ENCODE measurements at regions not wholly inside any gene's neighbourhood (a gene's known extent, or its start where the extent isn't known, plus 50 kb on each side); places are given as distances from the start of the nearest gene placed in this dataset.
"Not testable (repeated sequence)": the region's sequence is repeated elsewhere in the genome, so short reads cannot be mapped to it uniquely, and the experiment has no call there.

GRCh38 chr5:1659100-1659981 lies 135.6 kb upstream of the LPCAT1 start:
- ATAC-seq (no peak), DNase-seq (ENCODE audit: missing footprints) (no peak)
- intact Hi-C loops (cut with DNase I): no loop called here

GRCh38 chr5:1658665-1659064 lies 134.9 kb upstream of the LPCAT1 start:
- ATAC-seq (no peak), DNase-seq (ENCODE audit: missing footprints) (no peak)
- intact Hi-C loops (cut with DNase I): no loop called here

- no peak for DNase-seq (ENCODE audit: missing footprints)
- ATAC-seq: no peak
These were observed 133.5 kb upstream of the LPCAT1 start for GRCh38 chr5:1657161-1657741.

DNA sequence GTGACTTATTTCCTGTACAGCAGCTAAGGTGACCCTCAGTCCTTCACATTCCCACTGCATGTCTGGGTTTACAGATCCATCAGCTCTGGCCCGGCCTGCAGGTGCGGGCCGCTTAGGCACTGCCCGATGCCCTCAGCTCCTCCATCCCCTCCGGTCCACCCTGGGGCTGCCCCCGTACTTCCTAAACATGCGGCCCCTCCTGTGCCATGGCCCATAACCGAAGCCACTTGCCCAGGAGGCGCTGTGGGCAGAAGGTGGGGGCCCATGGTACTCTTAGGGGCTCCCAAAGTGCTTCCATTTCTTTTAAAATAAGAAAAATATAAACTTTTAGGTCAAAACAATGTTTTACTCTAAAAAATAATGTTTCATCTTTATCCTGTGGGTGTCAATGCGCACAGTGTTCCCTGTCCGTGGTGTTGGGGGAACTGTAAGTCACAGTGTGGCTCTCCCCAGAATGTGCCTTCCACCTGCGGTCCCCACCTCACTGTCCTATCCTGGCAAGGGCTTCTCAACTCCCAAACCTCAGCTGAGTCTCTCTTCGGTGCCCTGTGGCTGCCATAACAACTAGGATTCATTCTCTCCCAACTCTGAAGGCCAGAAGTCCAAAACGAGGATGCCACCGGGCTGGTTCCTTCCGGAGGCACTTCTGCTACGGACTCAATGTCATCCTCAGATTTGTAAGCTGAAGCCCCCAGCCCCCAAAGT lies 132.7 kb upstream of the LPCAT1 start:
- intact Hi-C loops (cut with DNase I): no loop called here
- ATAC-seq (no peak), DNase-seq (ENCODE audit: missing footprints) (no peak)

More at GRCh38 chr5:1657161-1657741, 133.5 kb upstream of the LPCAT1 start:
- intact Hi-C loops (cut with DNase I): no loop called here

DNA sequence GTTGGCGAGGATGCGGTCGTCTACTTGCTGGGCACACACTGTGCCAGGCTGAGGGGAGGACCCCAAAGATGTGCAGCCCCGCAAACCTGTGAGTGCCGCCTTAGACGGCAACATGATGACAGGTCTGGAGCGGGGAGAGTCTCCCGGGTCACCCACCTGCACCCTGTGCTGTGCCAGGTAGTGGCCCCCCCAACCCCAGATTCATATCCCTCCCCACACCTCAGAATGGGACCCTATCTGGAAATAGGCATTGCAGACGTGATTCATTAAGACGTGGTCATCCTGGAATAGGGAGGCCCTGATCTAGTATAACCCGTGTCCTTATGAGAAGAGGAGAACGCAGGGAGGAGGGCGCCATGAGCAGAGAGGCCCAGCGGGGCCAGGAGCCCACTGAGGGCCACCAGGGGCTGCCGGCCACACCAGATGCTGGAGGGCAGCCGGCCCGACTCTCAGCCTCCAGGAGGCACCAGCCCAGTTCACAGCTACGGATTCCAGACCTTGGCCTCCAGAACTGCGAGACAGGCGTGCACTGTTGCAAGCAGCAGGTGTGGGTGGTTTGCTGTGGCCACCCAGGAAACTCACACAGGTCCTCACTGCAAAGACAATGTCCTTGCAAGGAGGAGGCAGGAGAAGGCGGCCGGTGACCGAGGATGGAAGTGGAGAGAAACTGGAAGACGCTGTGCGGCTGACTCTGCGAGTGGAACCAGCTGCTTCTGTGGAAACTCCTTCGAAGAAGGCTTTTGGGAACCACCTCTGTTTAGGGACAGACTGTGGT lies 131.9 kb upstream of the LPCAT1 start:
- intact Hi-C loops (cut with DNase I): no loop called here
- ATAC-seq: no peak
- DNase-seq (ENCODE audit: missing footprints): no peak

GRCh38 chr5:1654786-1655495 lies 131.2 kb upstream of the LPCAT1 start:
- ATAC-seq (no peak), DNase-seq (ENCODE audit: missing footprints) (no peak)
- intact Hi-C loops (cut with DNase I): no loop called here

DNA sequence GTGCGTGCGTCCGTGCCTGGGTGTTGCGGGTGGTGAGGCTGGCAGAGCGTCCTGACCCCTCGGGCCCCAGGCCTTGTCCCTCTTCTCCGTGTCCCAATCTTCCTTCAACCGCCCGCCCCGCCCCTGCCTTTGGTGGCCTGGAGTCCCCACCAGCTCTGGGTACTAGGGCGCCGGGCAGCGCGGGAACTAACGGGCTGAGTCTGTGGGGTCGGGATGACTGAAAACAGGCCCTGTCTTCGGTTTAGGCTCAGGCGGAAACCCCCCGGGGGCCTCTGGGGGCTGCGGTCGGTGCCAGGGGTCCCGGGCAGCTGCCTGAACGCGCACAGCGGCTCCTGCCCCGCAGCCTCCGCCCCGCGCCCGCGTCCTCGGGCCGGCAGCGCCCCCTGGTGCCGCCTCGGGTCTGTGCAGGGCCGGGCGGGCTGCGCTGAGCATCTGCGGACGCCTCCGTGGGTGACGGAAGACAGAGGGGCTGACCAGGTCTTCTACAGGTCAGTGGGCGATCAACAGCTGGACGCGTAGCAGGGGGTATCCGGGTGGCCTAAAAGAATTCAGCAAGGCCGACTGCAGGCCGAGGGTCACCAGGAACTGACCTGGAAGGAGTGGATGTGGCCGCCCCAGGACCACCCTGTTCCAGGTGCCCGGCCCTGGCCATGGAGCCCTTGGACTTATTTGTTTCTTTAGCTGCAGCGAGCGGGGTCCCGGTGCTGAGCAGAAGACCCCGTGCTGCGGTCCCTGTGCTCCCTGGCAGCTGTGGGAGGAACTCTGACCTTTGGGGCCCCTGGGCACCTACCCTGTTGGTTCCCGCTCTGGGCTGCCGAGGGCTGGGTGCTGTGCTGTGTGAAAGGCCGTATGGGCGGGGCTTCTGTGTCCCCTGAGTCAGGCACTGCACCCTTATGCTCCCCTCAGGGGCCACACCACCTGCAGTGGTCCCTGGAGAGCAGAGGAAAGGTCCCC lies 130.2 kb upstream of the LPCAT1 start:
- intact Hi-C loops (cut with DNase I): not testable (repeated sequence)
- ATAC-seq: peak; percentile 89

GRCh38 chr5:1652873-1653697 lies 129.3 kb upstream of the LPCAT1 start:
- DNase-seq (ENCODE audit: missing footprints) (no peak), ATAC-seq (no peak)
- intact Hi-C loops (cut with DNase I): no loop called here

More for the DNA sequence above, 130.2 kb upstream of the LPCAT1 start:
- not testable (repeated sequence) for DNase-seq (ENCODE audit: missing footprints)

DNA sequence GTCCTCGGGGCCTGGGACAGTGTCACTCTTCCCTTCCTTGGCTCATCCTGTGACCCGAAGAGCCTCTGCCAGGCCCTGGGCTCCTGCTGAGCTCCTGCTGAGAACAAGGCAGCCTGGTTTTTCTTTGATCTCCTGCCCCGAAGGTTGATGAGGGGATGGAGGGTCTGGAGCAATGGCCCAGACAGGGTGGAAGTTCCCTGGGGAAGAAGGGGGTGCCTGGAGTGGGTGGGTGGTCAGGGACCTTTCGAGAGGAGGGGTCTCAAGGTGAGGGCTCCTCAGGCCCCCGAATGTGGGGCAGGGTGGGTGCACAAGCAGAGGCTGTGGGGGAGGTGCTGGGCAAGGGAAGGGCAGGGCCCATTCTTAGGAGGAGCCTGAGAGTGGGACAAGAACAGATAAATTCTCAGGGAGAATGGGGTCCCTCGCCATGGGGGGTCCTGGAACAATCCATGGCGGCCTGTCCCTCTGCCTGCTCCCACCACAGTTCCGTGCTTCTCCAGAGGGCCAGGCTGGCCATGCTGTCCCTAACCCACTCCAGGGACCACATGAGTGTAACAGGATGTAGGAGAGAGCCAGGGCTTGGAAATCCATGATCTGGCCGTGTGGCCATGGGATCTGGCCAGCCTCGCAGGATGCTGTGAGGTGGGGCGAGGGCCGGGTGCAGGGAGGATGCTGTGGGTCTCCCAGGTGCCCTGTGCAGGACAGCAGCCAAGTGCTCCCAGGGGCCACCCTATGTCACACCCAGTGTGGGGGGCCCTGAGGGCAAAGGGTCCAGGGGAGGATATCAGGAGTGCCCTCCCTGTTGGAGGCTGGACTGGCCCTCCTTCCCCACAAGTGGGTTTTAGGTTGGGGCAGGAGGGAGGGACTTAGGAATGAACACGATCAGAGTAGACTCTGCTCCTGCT lies 128.5 kb upstream of the LPCAT1 start:
- DNase-seq (ENCODE audit: missing footprints) (no peak), ATAC-seq (no peak)
- intact Hi-C loops (cut with DNase I): no loop called here

GRCh38 chr5:1651250-1651649 lies 127.5 kb upstream of the LPCAT1 start:
- ATAC-seq (no peak), DNase-seq (ENCODE audit: missing footprints) (no peak)
- intact Hi-C loops (cut with DNase I): no loop called here

DNA sequence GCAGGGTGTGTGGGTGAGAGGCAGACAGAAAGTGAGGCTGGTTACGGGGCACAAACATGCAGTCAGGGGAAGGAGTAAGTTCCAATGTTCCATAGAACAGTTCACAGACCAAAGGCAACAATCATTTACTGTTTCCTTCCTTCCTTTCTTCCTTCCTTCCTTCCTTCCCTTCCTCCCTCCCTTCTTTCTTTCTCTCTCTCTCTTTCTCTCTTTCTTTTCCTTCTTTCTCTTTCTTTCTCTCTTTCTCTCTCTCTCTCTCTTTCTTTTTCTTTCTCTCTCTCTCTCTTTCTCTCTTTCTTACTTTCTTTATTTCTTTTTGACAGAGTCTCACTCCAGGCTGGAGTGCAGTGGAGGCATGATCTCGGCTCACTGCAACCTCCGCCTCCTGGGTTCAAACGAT lies 125.8 kb upstream of the LPCAT1 start:
- no peak for ATAC-seq
- no peak for DNase-seq (ENCODE audit: missing footprints)
- intact Hi-C loops (cut with DNase I): loop anchor here (10.0 kb wide), 1 partner anchor 155 kb away; no protein-coding TSS in a partner anchor

- intact Hi-C loops (cut with DNase I): loop anchor here (10.0 kb wide), 1 partner anchor 154 kb away; no protein-coding TSS in a partner anchor
- no peak for DNase-seq (ENCODE audit: missing footprints)
- no peak for ATAC-seq
These were observed 125.0 kb upstream of the LPCAT1 start for GRCh38 chr5:1648806-1649205.

DNA sequence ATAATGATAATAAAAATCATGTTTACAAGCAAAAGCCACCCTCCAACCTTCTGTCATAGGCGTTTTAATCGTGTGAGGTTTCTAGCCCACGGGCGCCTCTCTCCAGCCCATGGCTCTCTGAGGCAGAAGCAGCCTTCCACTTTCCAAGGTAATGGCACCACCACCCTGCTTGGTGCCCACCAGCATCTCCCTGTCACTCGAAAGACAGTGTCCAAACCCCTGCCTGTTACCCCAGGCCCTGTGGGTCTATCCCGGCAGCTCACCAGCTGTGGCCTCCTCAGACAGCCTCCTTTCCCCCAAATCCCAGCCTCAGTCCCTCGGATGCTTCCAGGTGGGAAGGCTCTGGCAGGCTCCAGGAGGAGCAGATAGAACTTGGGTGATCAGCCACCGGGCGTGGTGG lies 123.8 kb upstream of the LPCAT1 start:
- intact Hi-C loops (cut with DNase I): loop anchor here (10.0 kb wide), 1 partner anchor 153 kb away; no protein-coding TSS in a partner anchor
- no peak for ATAC-seq
- no peak for DNase-seq (ENCODE audit: missing footprints)

DNA sequence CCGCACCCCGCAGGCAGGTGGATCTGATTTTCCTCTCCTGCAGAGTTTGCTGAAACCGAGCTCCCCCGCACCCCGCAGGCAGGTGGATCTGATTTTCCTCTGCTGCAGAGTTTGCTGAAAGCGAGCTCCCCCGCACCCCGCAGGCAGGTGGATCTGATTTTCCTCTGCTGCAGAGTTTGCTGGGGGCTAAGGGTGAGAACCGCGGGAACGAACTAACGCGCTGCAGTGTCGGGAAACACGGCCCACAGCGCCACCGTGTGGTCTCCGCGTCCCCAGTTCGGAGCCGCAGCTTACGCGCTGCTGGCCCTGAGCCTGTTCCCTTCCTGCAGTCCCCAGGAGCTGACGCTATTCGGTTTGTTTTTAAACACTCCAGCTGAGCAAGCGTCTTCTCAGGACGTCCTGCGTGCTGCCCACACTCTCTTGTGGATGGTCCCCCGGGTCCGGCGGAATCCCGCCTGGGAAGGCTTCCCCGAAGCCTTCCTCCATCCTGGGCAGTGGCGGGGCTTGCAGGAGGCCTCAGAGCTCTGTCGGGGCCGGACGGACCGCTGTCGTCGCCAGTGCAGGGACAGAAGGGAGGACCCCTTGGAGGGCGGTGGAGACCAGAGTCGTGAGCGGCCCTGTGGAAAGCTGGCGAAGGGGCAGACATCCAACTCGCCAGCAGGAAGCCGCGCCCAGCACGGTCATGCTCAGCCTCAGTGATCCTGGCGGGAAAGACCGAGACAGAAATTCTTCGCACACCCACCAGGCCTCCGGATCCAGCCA lies 121.2 kb upstream of the LPCAT1 start:
- ATAC-seq (peak; percentile 95), DNase-seq (ENCODE audit: missing footprints) (peak; percentile 92)
- intact Hi-C loops (cut with DNase I): loop anchor here (2.0 to 10.0 kb wide), 2 partner anchors 150 to 476 kb away; no protein-coding TSS in a partner anchor

All from Right ventricle myocardium inferior (tissue), 1 donor.